ENCODE measurements at regions not wholly inside any gene's neighbourhood (a gene's known extent, or its start where the extent isn't known, plus 50 kb on each side); places are given as distances from the start of the nearest gene placed in this dataset.

- TF ChIP-seq EZH2phosphoT487 (IDR thresholded peaks at IDR 0.05; ENCODE audit: low read depth) (no peak), CTCF (IDR thresholded peaks at IDR 0.05; ENCODE audit: low read depth, low read length) (no peak)
- Histone ChIP-seq H3K27me3 (ENCODE audit: low read depth, low read length) (no peaks in the 10 kb centered on the region), H3K9me3 (ENCODE audit: insufficient read depth, low read length) (no peaks in the 10 kb centered on the region), H3K9ac (ENCODE audit: low read length) (no peak overlapping the region), H4K20me1 (ENCODE audit: insufficient read depth, low read length) (no peaks in the 10 kb centered on the region), H2AFZ (ENCODE audit: low read depth, low read length) (no peak overlapping the region), H3K4me2 (ENCODE audit: low read length) (no peak overlapping the region), H3K4me3 (ENCODE audit: low read length) (no peak overlapping the region), H3K27ac (ENCODE audit: low read length) (no peak overlapping the region), H3K79me2 (ENCODE audit: low read length) (no peaks in the 10 kb centered on the region), H3K36me3 (replicated peaks; ENCODE audit: low read depth, low read length) (peaks cover 51% of the 10 kb centered on the region), H3K4me1 (ENCODE audit: low read length) (no peaks in the 10 kb centered on the region)
Observed at GRCh38 chr4:122978789-122979188, 56.4 kb upstream of the NUDT6 start.

- no peaks in the 10 kb centered on the region for H4K20me1 ChIP-seq (ENCODE audit: insufficient read depth, low read length)
Observed at GRCh38 chr4:122980860-122981259, 58.5 kb upstream of the NUDT6 start.

GRCh38 chr4:122988696-122989095 lies 66.3 kb upstream of the NUDT6 start:
- H3K79me2 ChIP-seq (ENCODE audit: low read length), result no peaks in the 10 kb centered on the region
- no peak overlapping the region for H3K4me2 ChIP-seq (ENCODE audit: low read length)
- H3K27me3 ChIP-seq (ENCODE audit: low read depth, low read length), result no peaks in the 10 kb centered on the region
- no peak overlapping the region for H2AFZ ChIP-seq (ENCODE audit: low read depth, low read length)
- H3K4me3 ChIP-seq (ENCODE audit: low read length), result no peak overlapping the region
- H3K9ac ChIP-seq (ENCODE audit: low read length), result no peak overlapping the region
- no peak for TF ChIP-seq EZH2phosphoT487 (IDR thresholded peaks at IDR 0.05; ENCODE audit: low read depth)
- no peak for TF ChIP-seq CTCF (IDR thresholded peaks at IDR 0.05; ENCODE audit: low read depth, low read length)
- peaks cover 18% of the 10 kb centered on the region; the same call in 1 of the 2 replicates for H3K9me3 ChIP-seq (ENCODE audit: insufficient read depth, low read length)
- H4K20me1 ChIP-seq (ENCODE audit: insufficient read depth, low read length), result no peaks in the 10 kb centered on the region
- peaks cover 39% of the 10 kb centered on the region for H3K36me3 ChIP-seq (replicated peaks; ENCODE audit: low read depth, low read length)
- H3K4me1 ChIP-seq (ENCODE audit: low read length), result no peaks in the 10 kb centered on the region
- no peak overlapping the region for H3K27ac ChIP-seq (ENCODE audit: low read length)

More at GRCh38 chr4:122980860-122981259, 58.5 kb upstream of the NUDT6 start:
- Histone ChIP-seq H3K9ac (ENCODE audit: low read length) (no peak overlapping the region), H2AFZ (ENCODE audit: low read depth, low read length) (no peak overlapping the region), H3K4me1 (ENCODE audit: low read length) (no peaks in the 10 kb centered on the region), H3K27ac (ENCODE audit: low read length) (no peak overlapping the region), H3K9me3 (ENCODE audit: insufficient read depth, low read length) (no peaks in the 10 kb centered on the region), H3K27me3 (ENCODE audit: low read depth, low read length) (no peaks in the 10 kb centered on the region), H3K4me2 (ENCODE audit: low read length) (no peak overlapping the region), H3K36me3 (replicated peaks; ENCODE audit: low read depth, low read length) (peaks cover 46% of the 10 kb centered on the region), H3K4me3 (ENCODE audit: low read length) (no peak overlapping the region), H3K79me2 (ENCODE audit: low read length) (no peaks in the 10 kb centered on the region)
- TF ChIP-seq EZH2phosphoT487 (IDR thresholded peaks at IDR 0.05; ENCODE audit: low read depth), result no peak

GRCh38 chr4:122990891-122991290 lies 68.5 kb upstream of the NUDT6 start:
- no peaks in the 10 kb centered on the region for H3K79me2 ChIP-seq (ENCODE audit: low read length)
- no peak overlapping the region for H3K27ac ChIP-seq (ENCODE audit: low read length)
- no peaks in the 10 kb centered on the region for H3K27me3 ChIP-seq (ENCODE audit: low read depth, low read length)
- no peaks in the 10 kb centered on the region for H3K4me1 ChIP-seq (ENCODE audit: low read length)
- peaks cover 37% of the 10 kb centered on the region for H3K36me3 ChIP-seq (replicated peaks; ENCODE audit: low read depth, low read length)
- TF ChIP-seq CTCF (IDR thresholded peaks at IDR 0.05; ENCODE audit: low read depth, low read length) (no peak), EZH2phosphoT487 (IDR thresholded peaks at IDR 0.05; ENCODE audit: low read depth) (no peak)
- H4K20me1 ChIP-seq (ENCODE audit: insufficient read depth, low read length), result no peaks in the 10 kb centered on the region
- peaks cover 18% of the 10 kb centered on the region; the same call in 1 of the 2 replicates for H3K9me3 ChIP-seq (ENCODE audit: insufficient read depth, low read length)
- no peak overlapping the region for H3K9ac ChIP-seq (ENCODE audit: low read length)
- H3K4me2 ChIP-seq (ENCODE audit: low read length), result no peak overlapping the region
- H2AFZ ChIP-seq (ENCODE audit: low read depth, low read length), result no peak overlapping the region
- H3K4me3 ChIP-seq (ENCODE audit: low read length), result no peak overlapping the region
